ENCODE measurements at regions not wholly inside any gene's neighbourhood (a gene's known extent, or its start where the extent isn't known, plus 50 kb on each side); places are given as distances from the start of the nearest gene placed in this dataset.

DNA sequence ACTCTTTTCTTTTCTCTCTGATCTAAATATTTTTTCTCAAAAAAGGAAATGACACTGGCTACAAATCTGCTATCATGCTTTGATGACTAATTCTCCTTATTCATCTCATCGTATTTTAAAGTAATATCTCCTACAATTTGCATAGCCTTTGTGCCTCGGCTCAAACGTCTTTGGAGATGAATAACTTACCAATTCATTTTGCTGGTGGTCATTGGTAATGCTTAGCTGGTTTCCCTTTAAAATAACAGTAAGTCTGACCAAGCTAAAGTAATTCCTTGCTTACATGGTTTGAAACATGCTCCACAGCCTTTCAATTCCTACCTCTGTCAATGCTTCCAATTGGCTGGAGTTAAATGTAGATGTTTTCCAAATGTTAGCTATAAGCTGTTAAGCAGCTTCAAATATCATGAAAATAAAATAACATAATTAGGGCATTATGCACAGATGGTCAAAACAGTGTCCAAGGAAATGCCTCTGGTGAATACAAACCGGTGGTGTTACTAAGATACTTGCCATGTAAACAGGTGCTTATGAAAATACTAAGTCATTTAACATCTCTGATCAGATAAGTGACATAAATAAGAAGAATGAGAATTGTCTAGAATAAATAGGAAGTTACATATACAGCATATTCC lies 435.0 kb downstream of the POM121L12 start:
- TF ChIP-seq, protein P1, sequence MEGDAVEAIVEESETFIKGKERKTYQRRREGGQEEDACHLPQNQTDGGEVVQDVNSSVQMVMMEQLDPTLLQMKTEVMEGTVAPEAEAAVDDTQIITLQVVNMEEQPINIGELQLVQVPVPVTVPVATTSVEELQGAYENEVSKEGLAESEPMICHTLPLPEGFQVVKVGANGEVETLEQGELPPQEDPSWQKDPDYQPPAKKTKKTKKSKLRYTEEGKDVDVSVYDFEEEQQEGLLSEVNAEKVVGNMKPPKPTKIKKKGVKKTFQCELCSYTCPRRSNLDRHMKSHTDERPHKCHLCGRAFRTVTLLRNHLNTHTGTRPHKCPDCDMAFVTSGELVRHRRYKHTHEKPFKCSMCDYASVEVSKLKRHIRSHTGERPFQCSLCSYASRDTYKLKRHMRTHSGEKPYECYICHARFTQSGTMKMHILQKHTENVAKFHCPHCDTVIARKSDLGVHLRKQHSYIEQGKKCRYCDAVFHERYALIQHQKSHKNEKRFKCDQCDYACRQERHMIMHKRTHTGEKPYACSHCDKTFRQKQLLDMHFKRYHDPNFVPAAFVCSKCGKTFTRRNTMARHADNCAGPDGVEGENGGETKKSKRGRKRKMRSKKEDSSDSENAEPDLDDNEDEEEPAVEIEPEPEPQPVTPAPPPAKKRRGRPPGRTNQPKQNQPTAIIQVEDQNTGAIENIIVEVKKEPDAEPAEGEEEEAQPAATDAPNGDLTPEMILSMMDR (IDR thresholded peaks at IDR 0.05; ENCODE audit: insufficient read depth, low read length) = no peak
- no peak for TF ChIP-seq POLR2AphosphoS5 (IDR thresholded peaks at IDR 0.05; ENCODE audit: low read depth)
- TF ChIP-seq, protein P2, sequence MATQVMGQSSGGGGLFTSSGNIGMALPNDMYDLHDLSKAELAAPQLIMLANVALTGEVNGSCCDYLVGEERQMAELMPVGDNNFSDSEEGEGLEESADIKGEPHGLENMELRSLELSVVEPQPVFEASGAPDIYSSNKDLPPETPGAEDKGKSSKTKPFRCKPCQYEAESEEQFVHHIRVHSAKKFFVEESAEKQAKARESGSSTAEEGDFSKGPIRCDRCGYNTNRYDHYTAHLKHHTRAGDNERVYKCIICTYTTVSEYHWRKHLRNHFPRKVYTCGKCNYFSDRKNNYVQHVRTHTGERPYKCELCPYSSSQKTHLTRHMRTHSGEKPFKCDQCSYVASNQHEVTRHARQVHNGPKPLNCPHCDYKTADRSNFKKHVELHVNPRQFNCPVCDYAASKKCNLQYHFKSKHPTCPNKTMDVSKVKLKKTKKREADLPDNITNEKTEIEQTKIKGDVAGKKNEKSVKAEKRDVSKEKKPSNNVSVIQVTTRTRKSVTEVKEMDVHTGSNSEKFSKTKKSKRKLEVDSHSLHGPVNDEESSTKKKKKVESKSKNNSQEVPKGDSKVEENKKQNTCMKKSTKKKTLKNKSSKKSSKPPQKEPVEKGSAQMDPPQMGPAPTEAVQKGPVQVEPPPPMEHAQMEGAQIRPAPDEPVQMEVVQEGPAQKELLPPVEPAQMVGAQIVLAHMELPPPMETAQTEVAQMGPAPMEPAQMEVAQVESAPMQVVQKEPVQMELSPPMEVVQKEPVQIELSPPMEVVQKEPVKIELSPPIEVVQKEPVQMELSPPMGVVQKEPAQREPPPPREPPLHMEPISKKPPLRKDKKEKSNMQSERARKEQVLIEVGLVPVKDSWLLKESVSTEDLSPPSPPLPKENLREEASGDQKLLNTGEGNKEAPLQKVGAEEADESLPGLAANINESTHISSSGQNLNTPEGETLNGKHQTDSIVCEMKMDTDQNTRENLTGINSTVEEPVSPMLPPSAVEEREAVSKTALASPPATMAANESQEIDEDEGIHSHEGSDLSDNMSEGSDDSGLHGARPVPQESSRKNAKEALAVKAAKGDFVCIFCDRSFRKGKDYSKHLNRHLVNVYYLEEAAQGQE (IDR thresholded peaks at IDR 0.05; ENCODE audit: insufficient replicate concordance, low read depth) = no peak

Data from HL-60 (cell line).